PC-9 (cell line): ENCODE measurements at regions not wholly inside any gene's neighbourhood (a gene's known extent, or its start where the extent isn't known, plus 50 kb on each side); places are given as distances from the start of the nearest gene placed in this dataset.
"Not testable (repeated sequence)": the region's sequence is repeated elsewhere in the genome, so short reads cannot be mapped to it uniquely, and the experiment has no call there.

ENCODE experiments used
- CTCF ChIP-seq: fragments of 200-600 bp; sonication (generic); conservative IDR thresholded peaks from 2 replicates; pipeline ENCODE4 v1.6.1; 2017; ENCODE audit warnings: mixed run types, antibody characterized with exemption, mild to moderate bottlenecking, moderate library complexity
- EZH2 ChIP-seq: fragments of 200-600 bp; sonication (generic); IDR thresholded peaks from 2 replicates; pipeline ENCODE4 v1.8.0; 2017; ENCODE audit warnings: antibody characterized with exemption, low read depth

- not testable (repeated sequence) for TF ChIP-seq CTCF, EZH2
These were observed 141.6 kb upstream of the ZNF804A start for GRCh38 chr2:184456693-184457092.
